OCI-LY3 (cell line): ENCODE measurements at regions not wholly inside any gene's neighbourhood (a gene's known extent, or its start where the extent isn't known, plus 50 kb on each side); places are given as distances from the start of the nearest gene placed in this dataset.

Source experiments
- H2AFZ ChIP-seq: fragments of 200-600, 300-600 bp; shearing (Covaris generic); 2 replicates; pipeline ENCODE4 v1.6.0; 2014; ENCODE audit warnings: antibody characterized with exemption, low read depth, low read length
- H3K27ac ChIP-seq: fragments of 200-600, 300-600 bp; sonication (generic); 2 replicates; pipeline ENCODE4 v1.5.1; 2014; ENCODE audit warnings: mild to moderate bottlenecking, low read length, moderate library complexity, mixed read lengths
- H3K27me3 ChIP-seq: fragments of 200-600, 300-600 bp; sonication (generic); 2 replicates; pipeline ENCODE4 v1.6.1; 2014; ENCODE audit warnings: low read depth, low read length, mixed read lengths
- H3K36me3 ChIP-seq: fragments of 200-600, 300-600 bp; sonication (generic); replicated peaks from 2 replicates; pipeline ENCODE3; 2014; ENCODE audit warnings: low read depth, low read length, mixed read lengths
- H3K4me1 ChIP-seq: fragments of 300-600, 200-600 bp; sonication (generic); 2 replicates; pipeline ENCODE4 v1.6.1; 2014; ENCODE audit warnings: low read length, mixed read lengths
- H3K4me2 ChIP-seq: fragments of 200-600, 300-600 bp; sonication (generic); 2 replicates; pipeline ENCODE4 v1.6.1; 2014; ENCODE audit warnings: low read length, mixed read lengths
- H3K4me3 ChIP-seq: fragments of 300-600, 200-600 bp; sonication (generic); 2 replicates; pipeline ENCODE4 v1.5.1; 2014; ENCODE audit warnings: antibody characterized with exemption, mild to moderate bottlenecking, low read length, moderate library complexity
- H3K79me2 ChIP-seq: fragments of 300-600, 200-600 bp; shearing (Covaris generic); 2 replicates; pipeline ENCODE4 v1.6.1; 2014; ENCODE audit warnings: mild to moderate bottlenecking, low read length, mixed read lengths
- H3K9ac ChIP-seq: fragments of 300-600, 200-600 bp; shearing (Covaris generic); 2 replicates; pipeline ENCODE4 v1.6.0; 2014; ENCODE audit warnings: mild to moderate bottlenecking, low read length, moderate library complexity
- H3K9me3 ChIP-seq: fragments of 200-600, 300-600 bp; shearing (Covaris generic); 2 replicates; pipeline ENCODE4 v1.6.1; 2014; ENCODE audit warnings: low read length, mixed read lengths; ENCODE audit not compliant: insufficient read depth
- H4K20me1 ChIP-seq: fragments of 200-600, 300-600 bp; sonication (generic); 2 replicates; pipeline ENCODE4 v1.6.1; 2016; ENCODE audit warnings: low read length, mixed read lengths; ENCODE audit not compliant: insufficient read depth
- EZH2phosphoT487 ChIP-seq: fragments of 200-600 bp; shearing (Covaris generic); IDR thresholded peaks from 2 replicates; pipeline ENCODE4 v1.6.1; 2018; ENCODE audit warnings: antibody characterized with exemption, mixed run types, low read depth
- TF ChIP-seq, protein P1 (sequence below): fragments of 200-600, 300-600 bp; sonication (generic); IDR thresholded peaks from 2 replicates; pipeline ENCODE4 v1.5.1; 2014; ENCODE audit warnings: antibody characterized with exemption, low read length, low read depth

DNA sequence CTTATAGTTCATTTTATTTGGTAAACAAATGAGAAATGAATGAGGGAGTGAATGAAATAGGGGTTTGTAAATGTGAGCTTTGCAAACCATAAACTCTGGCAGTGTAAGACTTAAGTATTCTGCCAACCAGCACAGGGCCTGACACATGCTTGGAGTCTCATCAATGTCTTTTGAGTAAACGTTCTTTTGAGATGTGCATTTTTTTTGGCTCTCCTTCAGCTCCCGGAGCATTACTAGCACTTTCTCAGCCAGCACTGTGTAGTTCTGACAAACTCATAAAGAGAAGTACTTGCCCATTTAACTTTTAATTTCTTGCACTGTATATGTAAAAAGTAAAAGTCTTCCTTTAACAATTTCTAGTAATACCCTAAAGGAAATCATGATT lies 245.3 kb downstream of the HS3ST1 start:
- Histone ChIP-seq H3K36me3 (no peaks in the 10 kb centered on the region), H3K9me3 (no peaks in the 10 kb centered on the region), H4K20me1 (no peaks in the 10 kb centered on the region), H3K4me3 (no peak overlapping the region), H3K27ac (no peak overlapping the region), H2AFZ (no peak overlapping the region), H3K4me2 (no peak overlapping the region), H3K9ac (no peak overlapping the region), H3K27me3 (no peaks in the 10 kb centered on the region), H3K79me2 (no peaks in the 10 kb centered on the region), H3K4me1 (no peaks in the 10 kb centered on the region)
- TF ChIP-seq EZH2phosphoT487: no peak
- TF ChIP-seq, protein P1, sequence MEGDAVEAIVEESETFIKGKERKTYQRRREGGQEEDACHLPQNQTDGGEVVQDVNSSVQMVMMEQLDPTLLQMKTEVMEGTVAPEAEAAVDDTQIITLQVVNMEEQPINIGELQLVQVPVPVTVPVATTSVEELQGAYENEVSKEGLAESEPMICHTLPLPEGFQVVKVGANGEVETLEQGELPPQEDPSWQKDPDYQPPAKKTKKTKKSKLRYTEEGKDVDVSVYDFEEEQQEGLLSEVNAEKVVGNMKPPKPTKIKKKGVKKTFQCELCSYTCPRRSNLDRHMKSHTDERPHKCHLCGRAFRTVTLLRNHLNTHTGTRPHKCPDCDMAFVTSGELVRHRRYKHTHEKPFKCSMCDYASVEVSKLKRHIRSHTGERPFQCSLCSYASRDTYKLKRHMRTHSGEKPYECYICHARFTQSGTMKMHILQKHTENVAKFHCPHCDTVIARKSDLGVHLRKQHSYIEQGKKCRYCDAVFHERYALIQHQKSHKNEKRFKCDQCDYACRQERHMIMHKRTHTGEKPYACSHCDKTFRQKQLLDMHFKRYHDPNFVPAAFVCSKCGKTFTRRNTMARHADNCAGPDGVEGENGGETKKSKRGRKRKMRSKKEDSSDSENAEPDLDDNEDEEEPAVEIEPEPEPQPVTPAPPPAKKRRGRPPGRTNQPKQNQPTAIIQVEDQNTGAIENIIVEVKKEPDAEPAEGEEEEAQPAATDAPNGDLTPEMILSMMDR: no peak

DNA sequence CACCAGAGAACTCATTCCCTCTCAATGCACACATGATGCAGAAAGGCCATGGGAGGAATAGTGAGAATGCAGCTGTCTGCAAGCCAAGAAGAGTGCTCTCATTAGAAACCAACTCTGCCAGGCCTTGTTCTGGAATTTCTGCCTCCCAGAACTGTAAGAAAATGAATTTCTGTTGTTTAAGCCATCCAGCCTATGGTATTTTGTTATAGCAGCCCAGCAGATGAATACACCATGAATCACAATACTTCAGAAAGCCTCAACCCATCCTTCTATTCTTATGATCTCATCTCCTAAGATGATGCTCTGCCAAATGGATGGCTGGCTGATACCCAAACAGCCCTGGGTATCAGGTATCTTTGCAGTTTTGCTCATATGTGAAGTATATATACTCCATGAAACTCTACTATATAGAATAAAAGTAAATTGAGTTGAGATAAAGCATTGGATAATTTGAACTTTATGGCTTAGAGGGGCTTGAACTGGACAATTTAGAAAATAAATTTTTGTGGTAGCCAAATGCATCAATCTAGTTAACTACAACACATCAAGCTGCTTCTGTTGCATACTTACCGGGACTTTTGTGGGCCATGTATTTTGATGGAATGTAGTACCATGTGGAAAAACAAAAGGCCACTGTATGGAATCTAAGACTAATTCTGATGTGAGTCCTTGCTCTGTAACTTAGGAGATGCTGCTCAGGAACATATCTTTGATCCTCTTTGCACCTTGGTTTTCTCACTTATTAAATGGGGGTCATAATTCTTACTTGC lies 245.9 kb downstream of the HS3ST1 start:
- Histone ChIP-seq H3K36me3 (no peaks in the 10 kb centered on the region), H2AFZ (no peak overlapping the region), H4K20me1 (no peaks in the 10 kb centered on the region), H3K4me2 (no peak overlapping the region), H3K79me2 (no peaks in the 10 kb centered on the region), H3K27me3 (no peaks in the 10 kb centered on the region), H3K4me3 (no peak overlapping the region), H3K9ac (no peak overlapping the region), H3K4me1 (no peaks in the 10 kb centered on the region), H3K27ac (no peak overlapping the region), H3K9me3 (no peaks in the 10 kb centered on the region)
- TF ChIP-seq EZH2phosphoT487: no peak
- TF ChIP-seq, protein P1: no peak

DNA sequence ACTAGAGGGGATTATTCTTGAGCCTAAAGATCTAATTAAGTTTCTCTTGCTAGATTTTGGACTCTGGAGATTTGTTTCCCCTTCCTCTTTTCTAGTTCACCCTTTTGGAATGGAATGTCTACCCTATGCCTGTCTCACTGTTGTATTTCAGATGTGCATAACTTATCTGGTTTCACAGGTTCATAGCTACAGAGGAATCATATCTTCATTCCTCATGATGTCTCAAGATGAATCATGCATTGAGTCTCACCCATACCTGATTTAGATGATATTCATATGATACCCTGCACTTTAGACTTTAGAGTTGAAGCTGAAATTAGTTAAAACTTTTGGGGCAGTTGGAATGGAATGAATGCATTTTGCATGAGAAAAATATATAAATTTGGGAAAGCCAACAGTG lies 246.7 kb downstream of the HS3ST1 start:
- H3K4me1 ChIP-seq: no peaks in the 10 kb centered on the region
- no peaks in the 10 kb centered on the region for H3K27me3 ChIP-seq
- H2AFZ ChIP-seq: no peak overlapping the region
- no peak overlapping the region for H3K4me3 ChIP-seq
- no peak for TF ChIP-seq EZH2phosphoT487
- TF ChIP-seq, protein P1: no peak
- H3K79me2 ChIP-seq: no peaks in the 10 kb centered on the region
- H3K4me2 ChIP-seq: no peak overlapping the region
- no peaks in the 10 kb centered on the region for H4K20me1 ChIP-seq
- H3K36me3 ChIP-seq: no peaks in the 10 kb centered on the region
- no peak overlapping the region for H3K9ac ChIP-seq
- no peaks in the 10 kb centered on the region for H3K9me3 ChIP-seq
- H3K27ac ChIP-seq: no peak overlapping the region

DNA sequence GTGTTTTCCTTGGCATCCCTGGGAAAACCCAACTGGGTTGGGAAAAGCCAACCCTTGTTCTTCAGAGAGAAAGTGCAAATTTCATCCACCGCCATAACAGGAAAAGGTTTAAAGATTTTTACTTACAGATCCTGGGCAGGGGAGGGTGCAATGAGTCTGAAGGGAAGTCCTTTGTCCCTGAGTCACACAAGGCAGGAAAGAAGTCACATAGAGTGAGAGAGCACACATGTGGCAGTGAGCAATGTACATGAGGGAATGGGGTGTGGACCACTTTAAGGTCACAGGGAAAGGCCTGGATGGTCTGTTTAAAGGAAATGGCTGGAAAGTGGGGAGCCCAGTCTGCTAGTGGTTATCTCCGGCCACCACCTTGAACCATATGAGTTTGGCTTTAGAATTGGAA lies 248.9 kb downstream of the HS3ST1 start:
- no peak overlapping the region for H3K9ac ChIP-seq
- no peaks in the 10 kb centered on the region for H3K4me1 ChIP-seq
- no peaks in the 10 kb centered on the region for H3K9me3 ChIP-seq
- no peak overlapping the region for H3K4me3 ChIP-seq
- H3K79me2 ChIP-seq: no peaks in the 10 kb centered on the region
- H3K27me3 ChIP-seq: no peaks in the 10 kb centered on the region
- TF ChIP-seq EZH2phosphoT487: no peak
- TF ChIP-seq, protein P1: no peak
- no peaks in the 10 kb centered on the region for H3K36me3 ChIP-seq
- H3K27ac ChIP-seq: no peak overlapping the region
- H4K20me1 ChIP-seq: no peaks in the 10 kb centered on the region
- H2AFZ ChIP-seq: no peak overlapping the region
- no peak overlapping the region for H3K4me2 ChIP-seq
